H1 (cell line): ENCODE measurements at regions not wholly inside any gene's neighbourhood (a gene's known extent, or its start where the extent isn't known, plus 50 kb on each side); places are given as distances from the start of the nearest gene placed in this dataset.

Source experiments
- CTCF ChIA-PET: fragments of 300-600 bp; sonication (Branson Sonifier 250); formaldehyde crosslinking; loops from one replicate; lab custom pipeline; 2021; ENCODE audit not compliant: partially characterized antibody; lab: Charles Lee
- POLR2A ChIA-PET: fragments of 300-600 bp; sonication (Branson Sonifier 250); formaldehyde crosslinking; loops from one replicate; lab custom pipeline; 2021; ENCODE audit warnings: inconsistent platforms; ENCODE audit not compliant: partially characterized antibody; lab: Charles Lee
- DNase-seq, 2 experiments: peaks; one replicate each; pipeline versions ENCODE4 v3.0.0 to v3.0.0-alpha.2; 2010 to 2022; ENCODE audit warnings: low spot score in 2 of 2, low read depth in 1 of 2, mixed read lengths in 1 of 2
- FAIRE-seq: peaks from 2 replicates; lab custom pipeline; 2011; peaks lifted over from hg19 to GRCh38; lab: Jason Lieb, UNC
- H2AFZ ChIP-seq: 2 replicates; pipeline ENCODE4 v1.8.1; 2012; ENCODE audit warnings: low read length, inconsistent platforms
- H2AK5ac ChIP-seq: 2 replicates; pipeline ENCODE4 v1.6.1; 2013; ENCODE audit warnings: low read depth, low read length
- H2BK120ac ChIP-seq: replicated peaks from 2 replicates; pipeline ENCODE3; 2013; ENCODE audit warnings: low read depth, low read length, inconsistent platforms
- H2BK12ac ChIP-seq: 2 replicates; pipeline ENCODE4 v1.6.1; 2013; ENCODE audit warnings: low read depth, low read length
- H2BK15ac ChIP-seq: 2 replicates; pipeline ENCODE4 v1.6.1; 2013; ENCODE audit warnings: low read length
- H2BK20ac ChIP-seq: 2 replicates; pipeline ENCODE4 v1.6.1; 2013; ENCODE audit warnings: low read length
- H2BK5ac ChIP-seq: 2 replicates; pipeline ENCODE4 v1.6.1; 2013; ENCODE audit warnings: low read depth, low read length
- H3K14ac ChIP-seq: 2 replicates; pipeline ENCODE4 v1.6.1; 2013; ENCODE audit warnings: inconsistent platforms; ENCODE audit not compliant: insufficient read length
- H3K18ac ChIP-seq: 2 replicates; pipeline ENCODE4 v1.6.1; 2013; ENCODE audit warnings: low read length; ENCODE audit errors: extremely low read depth
- H3K23ac ChIP-seq: 2 replicates; pipeline ENCODE4 v1.6.1; 2013; ENCODE audit warnings: inconsistent platforms; ENCODE audit not compliant: insufficient read length
- H3K23me2 ChIP-seq: 2 replicates; pipeline ENCODE4 v1.6.1; 2013; ENCODE audit warnings: low read depth, low read length
- H3K27ac ChIP-seq: 2 replicates; pipeline ENCODE4 v1.6.1; 2011; ENCODE audit warnings: low read depth, low read length, inconsistent platforms
- H3K27me3 ChIP-seq, 4 experiments: replicated peaks in 1 of 4; 1 replicate in 1 of 4; 2 replicates in 3 of 4; pipeline versions ENCODE4 v1.6.1 to v1.8.1; 2011 to 2013; ENCODE audit warnings: low read length in 3 of 4, mild to moderate bottlenecking in 3 of 4, inconsistent platforms in 2 of 4, mixed read lengths in 2 of 4, moderate library complexity in 1 of 4; ENCODE audit not compliant: control insufficient read depth in 3 of 4, insufficient read depth in 3 of 4; ENCODE audit errors: extremely low read depth in 1 of 4
- H3K36me3 ChIP-seq, 4 experiments: 2 replicates each; pipeline versions ENCODE4 v1.6.1 to v1.8.1; 2011 to 2013; ENCODE audit warnings: mild to moderate bottlenecking in 4 of 4, low read length in 3 of 4, moderate library complexity in 2 of 4, control low read depth in 1 of 4, inconsistent platforms in 1 of 4; ENCODE audit not compliant: insufficient read depth in 4 of 4, control insufficient read depth in 2 of 4
- H3K4ac ChIP-seq: replicated peaks from 2 replicates; pipeline ENCODE3; 2013; ENCODE audit warnings: low read length, low read depth, mixed read lengths, inconsistent platforms; ENCODE audit not compliant: insufficient read length
- H3K4me1 ChIP-seq, 4 experiments: replicated peaks in 1 of 4; 1 replicate in 1 of 4; 2 replicates in 3 of 4; pipeline versions ENCODE4 v1.6.1 to v1.8.1; 2011 to 2013; ENCODE audit warnings: low read length in 3 of 4, inconsistent platforms in 2 of 4, mixed read lengths in 1 of 4; ENCODE audit not compliant: insufficient read depth in 4 of 4, control insufficient read depth in 3 of 4
- H3K4me2 ChIP-seq, 2 experiments: 2 replicates each; pipeline versions ENCODE4 v1.6.1 to v1.8.1; 2011 to 2013; ENCODE audit warnings: low read depth in 2 of 2, low read length in 2 of 2, control low read depth in 1 of 2, inconsistent platforms in 1 of 2, mild to moderate bottlenecking in 1 of 2; ENCODE audit not compliant: insufficient read depth in 1 of 2
- H3K4me3 ChIP-seq, 4 experiments: fragments of 200-600, 300-600 bp in 1 of 4; sonication (generic), shearing (Covaris generic), sonication (Bioruptor Twin) in 1 of 4; 2 replicates each; pipeline versions ENCODE4 v1.5.1 to v1.8.1; 2011 to 2016; ENCODE audit warnings: low read length in 4 of 4, low read depth in 3 of 4, control low read depth in 2 of 4, inconsistent platforms in 2 of 4, mild to moderate bottlenecking in 2 of 4, mixed read lengths in 1 of 4, moderate library complexity in 1 of 4; ENCODE audit not compliant: insufficient read depth in 2 of 4; ENCODE audit errors: extremely low read depth in 1 of 4
- H3K56ac ChIP-seq: replicated peaks from 2 replicates; pipeline ENCODE3; 2013; ENCODE audit warnings: low read depth, mild to moderate bottlenecking, mixed read lengths, low read length, inconsistent platforms; ENCODE audit not compliant: insufficient read length
- H3K79me1 ChIP-seq: 2 replicates; pipeline ENCODE4 v1.6.1; 2013; ENCODE audit warnings: low read depth, low read length, control low read depth
- H3K79me2 ChIP-seq, 2 experiments: 2 replicates each; pipeline versions ENCODE4 v1.6.1 to v1.8.1; 2012 to 2013; ENCODE audit warnings: low read length in 2 of 2, mild to moderate bottlenecking in 2 of 2, inconsistent platforms in 1 of 2; ENCODE audit not compliant: insufficient read depth in 2 of 2, control insufficient read depth in 1 of 2
- H3K9ac ChIP-seq, 4 experiments: replicated peaks in 1 of 4; 1 replicate in 1 of 4; 2 replicates in 3 of 4; pipeline versions ENCODE4 v1.6.1 to v1.8.1; 2011 to 2013; ENCODE audit warnings: low read depth in 3 of 4, low read length in 3 of 4, control low read depth in 2 of 4, mild to moderate bottlenecking in 2 of 4, moderate library complexity in 2 of 4, inconsistent platforms in 1 of 4; ENCODE audit errors: extremely low read depth in 1 of 4
- H3K9me3 ChIP-seq, 2 experiments: 2 replicates each; pipeline versions ENCODE4 v1.6.1 to v1.8.1; 2012 to 2013; ENCODE audit warnings: mild to moderate bottlenecking in 2 of 2, moderate library complexity in 2 of 2, control low read depth in 1 of 2, inconsistent platforms in 1 of 2, low read depth in 1 of 2, low read length in 1 of 2, mixed read lengths in 1 of 2; ENCODE audit not compliant: insufficient read depth in 2 of 2
- H4K20me1 ChIP-seq, 2 experiments: replicated peaks in 1 of 2; 2 replicates each; pipeline versions ENCODE3 to v1.8.1; 2011 to 2013; ENCODE audit warnings: inconsistent platforms in 2 of 2, low read length in 2 of 2, mild to moderate bottlenecking in 1 of 2; ENCODE audit not compliant: insufficient read depth in 2 of 2, control insufficient read depth in 1 of 2
- H4K5ac ChIP-seq: 2 replicates; pipeline ENCODE4 v1.6.1; 2013; ENCODE audit warnings: low read length, low read depth, mixed read lengths, inconsistent platforms; ENCODE audit not compliant: insufficient read length
- H4K8ac ChIP-seq: 2 replicates; pipeline ENCODE4 v1.8.0; 2013; ENCODE audit warnings: mild to moderate bottlenecking, moderate library complexity, low read length, inconsistent platforms; ENCODE audit not compliant: insufficient read depth; ENCODE audit errors: extremely low read depth
- H4K91ac ChIP-seq: replicated peaks from 2 replicates; pipeline ENCODE3; 2013; ENCODE audit warnings: low read length, mixed read lengths, inconsistent platforms; ENCODE audit not compliant: insufficient read length
- FOSL1 ChIP-seq: IDR thresholded peaks from 2 replicates; pipeline ENCODE4 v1.6.1; 2011; ENCODE audit warnings: mild to moderate bottlenecking, low read depth, low read length, moderate library complexity; ENCODE audit not compliant: insufficient read depth
- JUN ChIP-seq: IDR thresholded peaks from 2 replicates; pipeline ENCODE4 v1.6.1; 2011; ENCODE audit warnings: low read depth, mild to moderate bottlenecking, improper control_type of control experiment, low read length
- RXRA ChIP-seq: IDR thresholded peaks from 2 replicates; pipeline ENCODE4 v1.6.1; 2011; ENCODE audit warnings: low read depth, mild to moderate bottlenecking, low read length, moderate library complexity; ENCODE audit not compliant: insufficient read depth
- WGBS, 2 experiments: shearing (Covaris generic) in 1 of 2; methylation state at CpG; one replicate each; pipeline versions ENCODE4 v1.1.6 to v1.1.7; 2013 to 2015; ENCODE audit warnings: low lambda C conversion rate in 2 of 2, mixed read lengths in 2 of 2, inconsistent platforms in 1 of 2, low coverage in 1 of 2, missing lambda C conversion rate in 1 of 2; ENCODE audit not compliant: insufficient replicate concordance in 2 of 2, insufficient coverage in 1 of 2, insufficient read length in 1 of 2; ENCODE audit errors: extremely low coverage in 1 of 2, missing lambda C conversion rate in 1 of 2; 5-methylcytosine and 5-hydroxymethylcytosine counted together

DNA sequence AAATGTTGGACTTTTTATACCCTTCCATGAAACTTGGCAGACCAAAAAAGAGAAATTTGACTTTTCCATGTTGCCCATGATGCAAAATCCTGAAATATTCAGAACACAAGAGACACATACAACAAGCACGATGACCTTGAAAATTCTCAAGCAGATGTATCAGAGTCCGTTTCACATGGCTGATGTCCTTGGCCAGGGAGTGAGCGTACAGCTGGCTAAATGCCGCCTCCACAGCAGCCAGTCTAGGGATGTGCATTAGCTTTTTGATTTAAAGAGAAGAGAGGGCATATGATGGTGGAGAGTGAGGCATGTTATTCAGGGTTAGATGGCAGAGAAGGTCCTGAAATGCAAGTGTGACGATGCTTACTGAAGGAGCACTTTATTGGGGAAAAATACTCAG, 148.0 kb upstream of the SEMA6A start:
- no peak overlapping the region for H2BK20ac ChIP-seq
- no peaks in the 10 kb centered on the region for H3K36me3 ChIP-seq
- no peak overlapping the region for H3K27ac ChIP-seq
- H4K5ac ChIP-seq, result no peak overlapping the region
- H3K4me2 ChIP-seq, result no peak overlapping the region
- H2BK12ac ChIP-seq, result no peak overlapping the region
- H2BK15ac ChIP-seq, result no peak overlapping the region
- no peaks in the 10 kb centered on the region for H3K79me2 ChIP-seq
- 0 out of 2 replicates have a peak overlapping the region, but pooled peaks have one; percentile 38 for H2AFZ ChIP-seq
- DNase-seq, result no peak
- H3K23me2 ChIP-seq, result no peaks in the 10 kb centered on the region
- no peak overlapping the region for H3K4ac ChIP-seq
- no peaks in the 10 kb centered on the region for H3K79me1 ChIP-seq
- peak overlapping the region; percentile 22 for H4K91ac ChIP-seq
- H3K4me1 ChIP-seq, result no peaks in the 10 kb centered on the region
- TF ChIP-seq RXRA, result no peak
- TF ChIP-seq FOSL1, result no peak
- TF ChIP-seq JUN, result no peak
- 97% methylated on average over 5 of the region's 5 CpGs; no CpG with 5 or more reads in 1 of the 2 experiments for WGBS, 2 experiments
- no peak overlapping the region for H3K4me3 ChIP-seq
- H2BK120ac ChIP-seq, result no peak overlapping the region
- no peak for FAIRE-seq
- H3K9ac ChIP-seq, result no peak overlapping the region
- ChIA-PET POLR2A (interaction anchor here (0.7 kb wide), 1 partner anchor 16 kb away, joined by 3 read pairs; no protein-coding TSS in a partner anchor), CTCF (interaction anchor here (1.0 to 1.2 kb wide), 2 partner anchors 8 to 15 kb away, joined by 3 read pairs; no protein-coding TSS in a partner anchor)
- H3K23ac ChIP-seq, result no peak overlapping the region
- H3K56ac ChIP-seq, result no peak overlapping the region
- no peak overlapping the region for H2AK5ac ChIP-seq
- no peaks in the 10 kb centered on the region for H3K9me3 ChIP-seq
- H3K27me3 ChIP-seq, result no peaks in the 10 kb centered on the region
- H3K18ac ChIP-seq, result no peak overlapping the region
- no peaks in the 10 kb centered on the region for H4K20me1 ChIP-seq
- H2BK5ac ChIP-seq, result no peak overlapping the region
- no peak overlapping the region for H4K8ac ChIP-seq
- no peak overlapping the region for H3K14ac ChIP-seq
